CD4-positive, alpha-beta T cell treated with Interleukin-15 for 1 hour (primary cell): ENCODE measurements at regions not wholly inside any gene's neighbourhood (a gene's known extent, or its start where the extent isn't known, plus 50 kb on each side); places are given as distances from the start of the nearest gene placed in this dataset.
A peak's percentile ranks its signal among the peaks of the same experiment; 100 is the strongest.

Source experiments
- DNase-seq: peaks from one replicate; pipeline ENCODE4 v3.0.0-alpha.2; 2020

- DNase-seq = peak; percentile 46
Measured at GRCh38 chr11:69918938-69919650, 99.9 kb upstream of the FGF3 start.

- DNase-seq = no peak
Measured at GRCh38 chr11:69919659-69920344, 100.6 kb upstream of the FGF3 start.

GRCh38 chr11:69920345-69921127, 101.3 kb upstream of the FGF3 start:
- DNase-seq = no peak

- no peak for DNase-seq
Measured at GRCh38 chr11:69921128-69922014, 102.2 kb upstream of the FGF3 start.

GRCh38 chr11:69922015-69922595, 102.9 kb upstream of the FGF3 start:
- no peak for DNase-seq

GRCh38 chr11:69922596-69923111, 103.4 kb upstream of the FGF3 start:
- DNase-seq = no peak

- DNase-seq = no peak
Measured at GRCh38 chr11:69923196-69923595, 104.0 kb upstream of the FGF3 start.

- DNase-seq = no peak
Measured at GRCh38 chr11:69923641-69924307, 104.6 kb upstream of the FGF3 start.

- DNase-seq = no peak
Measured at GRCh38 chr11:69924308-69925161, 105.3 kb upstream of the FGF3 start.

GRCh38 chr11:69925366-69926196, 106.4 kb upstream of the FGF3 start:
- DNase-seq = no peak

- DNase-seq = no peak
Measured at GRCh38 chr11:69926376-69927050, 107.3 kb upstream of the FGF3 start.

GRCh38 chr11:69928121-69928520, 108.9 kb upstream of the FGF3 start:
- DNase-seq = no peak

- no peak for DNase-seq
Measured at GRCh38 chr11:69928975-69929374, 109.8 kb upstream of the FGF3 start.

GRCh38 chr11:69930081-69931059, 111.2 kb upstream of the FGF3 start:
- no peak for DNase-seq

- DNase-seq = no peak
Measured at GRCh38 chr11:69931060-69931910, 112.1 kb upstream of the FGF3 start.

- no peak for DNase-seq
Measured at GRCh38 chr11:69931994-69932910, 113.0 kb upstream of the FGF3 start.
